Amygdala (tissue), 56 donors: ENCODE measurements at regions not wholly inside any gene's neighbourhood (a gene's known extent, or its start where the extent isn't known, plus 50 kb on each side); places are given as distances from the start of the nearest gene placed in this dataset.
A peak's percentile ranks its signal among the peaks of the same experiment; 100 is the strongest.

Source experiments
- DNase-seq, 56 donors: peaks; one replicate each; lab custom pipeline; 2025; lab: John Stamatoyannopoulos, UW

DNA sequence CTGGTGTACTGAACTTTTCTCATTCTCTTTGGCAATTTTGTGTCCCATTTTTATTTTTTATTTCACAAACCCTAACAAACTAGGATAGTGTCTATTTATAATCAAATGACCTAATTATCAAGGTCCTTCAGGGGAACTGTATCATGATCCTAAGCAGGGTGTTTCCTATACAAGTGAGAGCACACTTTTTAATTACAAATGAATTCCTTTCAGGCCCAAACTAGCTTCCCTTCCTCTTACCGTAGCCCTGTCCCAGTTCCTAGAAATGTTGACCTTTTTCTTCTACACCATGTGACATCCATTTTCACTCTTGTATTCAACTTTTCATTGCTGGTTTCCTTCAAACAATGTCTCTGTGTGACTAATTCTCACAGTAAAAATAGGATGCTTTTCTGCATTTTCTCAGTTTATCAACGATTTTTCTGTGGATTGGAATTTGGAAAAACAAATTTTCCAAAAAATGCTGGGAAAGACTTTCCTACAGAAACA is 411.4 kb downstream of the CCDC91 start:
- no peak for DNase-seq

DNA sequence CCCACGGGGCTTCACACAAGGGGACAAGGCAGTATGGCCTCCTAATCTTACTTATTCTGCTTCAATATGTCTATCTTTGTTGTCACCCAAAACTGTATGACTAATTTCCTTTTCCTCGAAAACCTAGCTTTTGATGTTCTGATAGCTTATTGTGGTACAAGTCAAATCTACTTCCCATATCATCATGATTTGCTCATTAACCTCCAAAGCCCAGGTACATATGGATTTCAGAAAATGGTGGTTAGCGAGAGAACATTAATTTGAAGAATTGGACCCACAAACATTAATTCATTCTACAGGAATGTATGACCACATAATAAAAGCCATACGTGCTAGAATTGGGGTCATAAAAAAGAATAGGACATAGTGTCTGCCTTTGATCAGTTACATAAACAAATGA is 412.5 kb downstream of the CCDC91 start:
- DNase-seq = no peak

DNA sequence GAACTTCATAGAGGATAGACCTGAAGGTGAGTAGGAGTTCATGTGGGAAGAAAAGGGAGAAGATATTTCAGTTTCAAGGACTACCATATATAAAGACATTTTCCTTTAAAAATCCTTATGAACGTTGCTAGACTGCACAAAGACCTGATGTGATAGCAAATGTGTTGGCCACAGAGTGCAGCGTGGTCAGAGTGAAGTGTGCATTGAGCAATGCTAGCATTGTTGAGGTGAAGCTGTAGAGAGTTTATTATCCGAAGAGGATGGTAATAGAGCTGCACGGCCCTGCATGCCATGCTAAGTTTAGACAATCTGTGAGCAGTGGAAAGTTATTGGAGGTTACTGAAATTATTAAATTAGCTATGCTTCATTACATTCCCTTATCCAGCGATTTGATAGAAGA is 413.0 kb downstream of the CCDC91 start:
- no peak for DNase-seq

GRCh38 chr12:28603801-28604200 is 413.5 kb downstream of the CCDC91 start:
- DNase-seq = no peak

GRCh38 chr12:28604240-28604639 is 414.0 kb downstream of the CCDC91 start:
- no peak for DNase-seq

DNA sequence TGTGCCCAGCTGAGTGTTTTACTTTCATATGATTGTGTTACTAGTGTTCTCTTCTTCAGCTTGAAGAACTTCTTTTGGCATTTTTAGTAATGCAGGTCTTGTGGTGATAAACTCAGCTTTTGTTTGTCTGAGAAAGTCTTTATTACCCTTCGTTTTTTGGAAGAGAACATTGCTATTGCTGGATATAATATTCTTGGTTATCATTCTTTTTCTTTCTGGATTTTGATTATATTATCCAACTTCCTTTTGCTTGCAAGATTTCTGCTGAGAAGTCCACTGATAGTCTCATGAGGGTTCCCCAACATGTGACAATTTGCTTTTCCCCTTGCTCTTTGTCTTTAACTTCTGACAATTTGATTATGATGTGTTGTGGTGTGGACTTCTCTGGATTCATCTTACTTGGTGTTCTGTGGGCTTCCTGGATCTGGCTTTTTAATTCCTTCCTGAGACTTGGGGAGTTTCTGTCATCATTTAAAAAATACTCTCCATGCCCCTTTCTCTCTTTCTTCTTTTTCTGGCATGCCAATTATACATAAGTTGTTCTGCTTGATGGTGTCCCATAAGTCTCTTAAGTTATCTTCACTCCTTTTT is 416.8 kb downstream of the CCDC91 start:
- DNase-seq = no peak

DNA sequence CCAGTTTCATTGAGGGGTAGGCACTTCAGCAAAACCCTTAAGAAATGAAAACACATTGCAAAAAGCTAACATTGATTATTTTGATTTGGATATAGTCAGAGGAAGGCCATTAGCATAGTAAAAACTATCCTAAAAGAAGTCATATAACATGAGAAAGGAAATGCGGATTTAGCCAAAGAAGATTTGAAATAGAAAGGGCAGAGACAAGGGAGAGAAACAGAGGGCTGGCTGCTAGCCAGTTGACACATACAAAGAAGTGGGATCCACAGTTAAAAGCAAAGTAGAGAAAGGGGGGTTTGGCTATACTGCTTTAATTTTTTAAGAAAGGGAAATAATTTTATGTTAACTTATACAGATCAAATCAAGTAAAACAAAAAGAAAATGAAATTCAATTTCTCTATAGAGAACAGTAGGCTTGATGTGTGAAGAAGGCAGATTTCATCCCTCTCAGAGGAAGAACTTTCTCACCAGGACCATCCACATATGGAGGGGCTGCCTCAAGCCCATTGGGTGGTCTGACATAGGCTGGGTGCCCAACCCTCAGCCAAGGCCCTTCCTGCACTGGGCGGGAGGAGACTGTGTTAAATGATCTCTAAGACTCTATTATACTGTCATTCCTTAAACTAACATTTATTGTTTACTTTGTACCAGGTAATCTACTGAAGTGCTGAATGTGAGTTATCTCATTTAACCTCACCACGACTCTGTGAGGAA is 420.3 kb downstream of the CCDC91 start:
- DNase-seq = no peak

GRCh38 chr12:28611115-28611435 is 420.8 kb downstream of the CCDC91 start:
- DNase-seq = no peak

DNA sequence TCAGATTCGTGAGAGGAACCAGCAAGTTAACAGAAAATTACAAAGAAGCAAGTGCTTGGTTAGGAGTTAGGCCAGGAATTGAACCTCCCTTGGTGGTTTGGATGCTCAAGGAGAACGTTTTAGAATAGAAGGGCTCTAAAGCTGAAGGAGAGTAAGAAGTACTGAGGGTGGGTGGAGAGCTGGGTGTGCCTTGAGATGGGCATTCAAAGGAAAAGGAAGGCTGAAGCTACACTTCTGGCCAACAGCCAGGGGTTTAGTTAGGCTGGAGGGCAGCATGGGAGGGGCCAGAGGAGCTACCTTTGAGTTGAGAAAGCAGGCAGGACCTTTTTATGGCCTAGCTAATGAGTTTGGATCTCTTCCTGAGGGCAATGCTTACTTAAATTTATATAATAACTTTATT is 421.2 kb downstream of the CCDC91 start:
- no peak for DNase-seq

DNA sequence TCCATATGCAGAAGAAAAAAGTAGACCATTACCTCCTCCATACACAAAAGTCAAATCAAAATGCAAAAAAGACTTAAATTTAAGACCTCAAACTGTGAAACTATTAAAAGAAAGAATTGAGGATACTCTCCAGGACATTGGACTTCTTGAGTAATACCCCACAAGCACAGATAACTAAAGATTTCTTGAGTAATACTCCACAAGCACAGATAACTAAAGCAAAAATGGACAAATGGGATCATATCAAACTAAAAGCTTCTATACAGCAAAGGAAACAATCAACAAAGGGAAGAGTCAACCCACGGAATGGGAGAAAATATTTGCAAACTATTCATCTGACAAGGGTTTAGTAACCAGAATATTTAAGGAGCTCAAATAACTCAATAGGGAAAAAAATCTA is 427.9 kb downstream of the CCDC91 start:
- no peak for DNase-seq

- DNase-seq = no peak
These were observed 428.5 kb downstream of the CCDC91 start for GRCh38 chr12:28618772-28619171.

DNA sequence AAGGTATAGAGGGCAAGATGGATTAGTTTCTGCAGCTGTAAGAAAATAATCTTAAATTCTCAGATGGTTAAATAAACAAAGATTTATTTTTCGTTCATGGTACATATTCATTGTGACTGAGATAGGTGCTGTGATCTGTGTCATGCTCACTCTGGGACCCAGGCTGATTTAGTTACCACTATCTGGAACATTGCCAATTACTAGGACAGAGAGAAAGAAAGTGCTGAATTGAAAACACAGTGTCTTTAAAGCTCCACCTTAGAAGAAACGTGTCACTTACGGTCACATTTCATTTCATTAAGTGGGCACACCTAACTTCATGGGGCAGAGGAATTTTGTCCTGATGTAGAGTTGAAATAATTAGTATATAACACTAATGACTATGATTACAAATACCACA is 430.0 kb downstream of the CCDC91 start:
- DNase-seq = no peak

- DNase-seq = no peak
These were observed 432.1 kb downstream of the CCDC91 start for GRCh38 chr12:28622406-28622805.

DNA sequence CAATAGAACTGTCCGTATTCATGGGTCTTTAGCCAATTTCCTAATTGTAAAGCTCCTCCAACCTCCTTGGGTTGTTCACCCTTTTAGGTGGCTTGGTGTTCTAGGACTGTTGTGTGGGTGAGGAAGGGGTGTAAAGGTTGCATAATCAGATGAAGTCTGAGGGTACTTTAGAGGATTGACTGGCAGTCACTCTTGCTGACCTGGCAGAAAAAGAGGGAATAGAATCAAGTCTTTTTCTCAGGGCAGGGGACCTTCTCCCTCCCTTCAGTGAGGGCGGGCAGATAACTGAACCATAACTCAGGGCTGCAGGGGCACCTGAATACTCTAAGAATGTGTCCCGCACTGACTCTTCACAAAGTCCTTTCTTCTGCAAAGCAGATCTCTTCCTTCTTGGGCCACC is 436.2 kb downstream of the CCDC91 start:
- DNase-seq = no peak

GRCh38 chr12:28629691-28630090 is 439.4 kb downstream of the CCDC91 start:
- DNase-seq = peak in 12 of 56 donors; percentile 1 to 17 (median 3)

GRCh38 chr12:28631831-28632230 is 441.6 kb downstream of the CCDC91 start:
- no peak for DNase-seq

DNA sequence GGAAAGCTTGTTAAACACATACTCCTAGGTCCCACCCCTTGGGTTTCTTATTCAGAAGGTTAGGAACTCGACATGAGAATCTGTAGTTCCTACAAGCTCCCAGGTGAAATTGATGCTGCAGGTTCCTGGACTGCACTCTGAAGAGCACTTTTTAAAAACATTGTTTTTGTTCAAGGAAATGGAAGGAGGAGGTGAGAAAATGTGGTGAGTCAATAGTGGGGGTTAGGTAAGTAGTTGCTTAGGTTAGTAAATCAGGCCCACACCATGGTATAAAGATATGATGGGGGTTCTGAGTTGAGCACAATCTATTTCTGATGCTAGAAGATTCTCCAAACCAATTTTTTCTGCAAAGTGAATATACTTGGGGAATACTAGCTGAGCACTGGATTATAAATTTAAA is 450.3 kb downstream of the CCDC91 start:
- DNase-seq = no peak

GRCh38 chr12:28645436-28645835 is 455.2 kb downstream of the CCDC91 start:
- no peak for DNase-seq

GRCh38 chr12:28645891-28646290 is 455.6 kb downstream of the CCDC91 start:
- DNase-seq = no peak

DNA sequence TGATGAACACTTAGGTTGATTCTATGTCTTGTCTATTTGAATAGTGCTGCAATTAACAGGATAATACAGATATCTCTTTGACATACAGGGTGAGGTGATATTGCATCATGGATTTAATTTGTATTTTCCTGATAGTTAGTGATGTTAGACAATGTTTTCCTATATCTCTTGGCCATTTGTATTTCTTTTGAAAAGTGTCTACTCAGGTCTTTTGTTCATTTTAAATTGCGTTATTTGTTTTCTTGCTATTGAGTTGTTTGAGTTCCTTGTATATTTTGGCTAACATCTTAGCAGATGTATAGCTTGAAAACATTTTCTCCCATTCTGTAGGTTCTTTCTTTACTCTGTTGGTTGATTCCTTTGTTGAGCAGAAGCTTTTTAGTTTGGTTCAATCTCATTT is 460.6 kb downstream of the CCDC91 start:
- DNase-seq = no peak

DNA sequence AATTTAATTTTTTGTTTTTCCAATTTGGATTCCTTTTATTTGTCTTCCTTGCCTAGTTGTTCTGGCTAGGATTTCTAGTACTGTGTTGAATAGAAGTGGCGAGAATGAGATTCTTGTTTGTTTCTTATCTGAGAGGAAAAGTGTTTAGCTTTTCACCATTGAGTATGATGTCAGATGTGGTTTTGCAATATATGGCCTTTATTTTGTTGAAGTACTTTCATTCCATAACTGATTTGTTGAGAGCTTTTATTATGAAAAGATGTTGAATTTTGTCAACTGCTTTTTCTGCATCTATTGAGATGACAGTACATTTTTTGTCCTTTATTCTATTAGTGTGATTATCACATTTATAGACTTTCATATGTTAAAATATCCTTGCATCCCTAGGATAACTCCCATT is 462.0 kb downstream of the CCDC91 start:
- DNase-seq = no peak

DNA sequence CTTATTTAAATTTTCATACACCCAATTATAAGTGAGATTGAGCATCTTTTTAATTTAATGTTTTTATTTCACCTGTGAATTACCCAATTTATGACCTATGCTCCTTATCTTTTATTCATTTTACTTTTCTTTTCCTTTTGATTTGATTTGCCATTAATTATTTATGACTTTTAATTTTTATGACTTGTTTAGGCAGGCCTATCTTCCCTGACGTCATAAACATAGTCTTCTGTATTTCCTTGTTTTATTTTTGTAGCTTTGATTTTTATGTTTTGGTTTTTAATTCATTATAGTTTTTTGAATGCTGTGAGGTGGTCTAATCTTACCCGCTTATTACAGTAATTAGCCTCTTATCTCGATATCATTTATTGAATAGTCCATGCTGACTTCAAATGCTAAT is 467.1 kb upstream of the FAR2 start:
- DNase-seq = no peak

DNA sequence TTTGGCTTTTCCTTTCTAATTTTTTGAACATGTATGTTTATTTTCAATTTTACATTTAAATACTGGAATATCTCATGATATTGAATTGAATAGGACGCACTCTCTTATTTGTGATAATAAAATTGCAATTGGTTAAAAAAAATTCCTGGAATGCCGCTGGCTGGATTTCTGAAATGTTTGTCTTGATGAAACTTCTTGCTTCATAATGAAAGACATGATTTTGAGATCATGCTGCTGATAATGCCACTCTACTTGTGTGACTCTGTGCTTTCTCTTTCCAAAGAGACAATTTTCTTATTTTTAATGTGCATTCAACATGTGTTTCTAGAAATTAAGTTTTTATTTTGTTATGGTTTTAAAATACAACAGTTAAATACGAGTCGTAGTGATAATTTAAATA is 465.7 kb upstream of the FAR2 start:
- no peak for DNase-seq
